HG03135 (cell line): ENCODE measurements at regions not wholly inside any gene's neighbourhood (a gene's known extent, or its start where the extent isn't known, plus 50 kb on each side); places are given as distances from the start of the nearest gene placed in this dataset.

Source experiments
- ATAC-seq: cut with Tn5 transposase; IDR thresholded peaks from one replicate; pipeline ENCODE4 v1.9.1; 2021; ENCODE audit warnings: mild to moderate bottlenecking, moderate library complexity; ENCODE audit not compliant: unreplicated experiment

- no peak for ATAC-seq
Observed at GRCh38 chr13:104436555-104436954, 1370.3 kb upstream of the SLC10A2 start.

- ATAC-seq: no peak
Observed at GRCh38 chr13:104431895-104432294, 1365.7 kb upstream of the SLC10A2 start.

DNA sequence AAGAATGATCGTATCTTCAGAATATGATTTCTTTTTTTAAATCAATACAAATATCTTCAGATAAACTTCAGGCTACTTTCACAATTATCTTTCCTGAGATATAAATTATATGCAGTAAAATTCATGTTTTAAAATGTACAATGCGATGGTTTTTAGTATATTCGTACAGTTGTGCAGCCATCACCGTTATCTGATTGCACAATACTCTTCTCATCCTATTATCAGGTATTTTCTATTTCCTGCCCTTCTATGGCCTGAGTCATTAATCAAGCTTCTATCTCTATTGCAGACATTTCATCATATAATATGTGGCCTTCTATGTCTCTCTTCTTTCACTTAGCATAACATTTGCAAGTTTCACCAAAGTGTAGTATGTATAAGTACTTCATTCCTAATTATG is 1360.2 kb upstream of the SLC10A2 start:
- no peak for ATAC-seq

GRCh38 chr13:104422668-104423067 is 1356.5 kb upstream of the SLC10A2 start:
- ATAC-seq: no peak

- ATAC-seq: no peak
Observed at GRCh38 chr13:104416973-104417372, 1350.8 kb upstream of the SLC10A2 start.

- ATAC-seq: no peak
Observed at GRCh38 chr13:104414771-104415170, 1348.6 kb upstream of the SLC10A2 start.

- ATAC-seq: no peak
Observed at GRCh38 chr13:104414181-104414580, 1348.0 kb upstream of the SLC10A2 start.

GRCh38 chr13:104411141-104411765 is 1345.0 kb upstream of the SLC10A2 start:
- no peak for ATAC-seq

GRCh38 chr13:104408733-104409132 is 1342.5 kb upstream of the SLC10A2 start:
- no peak for ATAC-seq

GRCh38 chr13:104404325-104404724 is 1338.1 kb upstream of the SLC10A2 start:
- no peak for ATAC-seq

DNA sequence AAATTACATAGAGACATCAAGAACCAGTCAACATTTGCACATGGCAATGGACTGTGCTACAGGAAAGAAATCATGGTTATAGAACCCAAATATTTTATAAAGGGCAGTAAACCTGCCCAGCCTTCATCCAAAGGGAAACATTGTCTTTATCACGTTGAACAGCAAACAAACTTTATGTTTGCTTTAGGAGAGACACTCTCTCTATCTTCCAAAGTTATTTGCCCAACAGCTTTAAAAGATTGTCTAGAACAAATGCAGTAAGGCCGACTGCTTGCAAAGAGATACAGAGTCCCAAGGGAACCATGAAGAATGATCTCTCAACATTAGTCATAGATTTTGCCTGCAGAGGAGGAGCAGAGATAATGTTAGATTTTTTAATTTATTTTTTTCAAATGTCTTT is 1323.5 kb upstream of the SLC10A2 start:
- no peak for ATAC-seq

DNA sequence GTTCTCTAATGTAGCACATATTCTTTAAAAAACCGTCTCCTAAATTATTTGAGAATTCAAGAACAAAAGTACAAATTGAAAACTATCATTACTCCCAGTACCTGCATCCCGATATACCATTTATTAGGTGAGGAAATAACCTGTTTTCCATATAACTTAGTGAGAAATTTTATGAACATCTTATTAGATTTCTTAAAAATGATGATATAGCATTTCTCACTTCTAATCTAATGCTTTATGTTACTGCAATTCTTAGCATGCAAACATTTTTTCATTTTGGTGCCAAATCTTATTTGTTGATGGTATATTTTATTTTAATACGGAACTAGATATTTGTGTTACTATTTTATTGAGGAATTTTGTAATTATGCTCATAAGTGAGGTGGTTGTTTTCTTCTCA is 1321.3 kb upstream of the SLC10A2 start:
- ATAC-seq: no peak

GRCh38 chr13:104385404-104385803 is 1319.2 kb upstream of the SLC10A2 start:
- ATAC-seq: no peak

DNA sequence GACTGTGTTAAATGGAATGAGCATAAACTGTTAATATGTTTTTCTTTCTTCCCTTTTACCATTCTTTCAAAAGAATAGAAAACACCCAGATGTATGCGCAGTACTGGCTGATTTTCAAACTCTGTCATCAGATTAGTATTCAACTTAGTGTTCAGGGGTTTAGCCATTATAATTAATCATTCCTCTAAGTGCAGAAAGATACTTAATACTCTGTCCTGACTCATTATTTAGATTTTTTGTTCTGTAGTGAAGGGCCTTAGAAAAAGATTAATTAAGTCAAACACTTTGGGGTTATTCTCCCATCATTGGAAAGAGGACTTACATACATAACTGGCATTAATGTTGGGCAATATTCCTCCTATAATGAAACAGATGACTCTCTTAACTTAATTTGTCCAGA is 1316.7 kb upstream of the SLC10A2 start:
- ATAC-seq: no peak

DNA sequence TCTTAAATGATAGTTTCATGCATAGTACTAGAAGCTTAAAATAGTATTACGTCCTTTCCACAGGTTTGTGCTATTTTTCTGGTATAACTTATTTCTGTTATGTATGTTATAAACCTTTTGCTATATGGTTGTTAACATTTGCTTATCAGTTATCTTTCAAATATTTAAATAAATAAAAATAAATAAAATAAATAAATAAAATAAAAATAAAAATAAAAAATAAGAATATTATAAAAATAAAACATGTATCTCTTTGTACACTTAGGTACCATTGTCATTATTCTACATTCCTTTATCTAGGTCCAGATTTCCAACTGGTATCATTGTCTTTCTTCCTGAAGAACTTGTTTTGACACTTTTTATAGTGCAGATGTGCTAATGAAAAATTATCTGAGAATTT is 1310.4 kb upstream of the SLC10A2 start:
- no peak for ATAC-seq

- no peak for ATAC-seq
Observed at GRCh38 chr13:104375614-104376013, 1309.4 kb upstream of the SLC10A2 start.

- no peak for ATAC-seq
Observed at GRCh38 chr13:104372095-104372655, 1306.0 kb upstream of the SLC10A2 start.

DNA sequence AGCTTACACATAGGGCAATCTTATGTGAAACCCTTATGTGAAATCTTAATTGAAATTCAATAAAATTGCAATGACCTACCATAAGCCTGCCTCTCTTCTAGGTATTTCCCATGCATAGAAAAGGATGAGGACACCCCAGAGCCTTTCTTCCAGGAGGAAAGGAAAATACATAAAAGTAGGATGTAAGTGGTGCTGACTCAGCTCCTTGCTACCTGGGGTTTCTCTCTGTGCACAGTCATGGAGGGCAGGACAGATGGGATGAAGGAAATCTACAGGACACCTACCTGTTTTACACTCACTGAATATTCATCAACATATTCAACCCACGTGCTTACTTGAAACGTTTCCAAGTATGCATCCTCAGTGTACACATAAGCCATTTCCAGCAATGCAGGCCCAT is 1299.2 kb upstream of the SLC10A2 start:
- ATAC-seq: no peak

- no peak for ATAC-seq
Observed at GRCh38 chr13:104357672-104358354, 1291.6 kb upstream of the SLC10A2 start.

- no peak for ATAC-seq
Observed at GRCh38 chr13:104357174-104357573, 1291.0 kb upstream of the SLC10A2 start.

- no peak for ATAC-seq
Observed at GRCh38 chr13:104355041-104355670, 1288.9 kb upstream of the SLC10A2 start.

- no peak for ATAC-seq
Observed at GRCh38 chr13:104327211-104327610, 1261.0 kb upstream of the SLC10A2 start.
